ENCODE measurements at regions not wholly inside any gene's neighbourhood (a gene's known extent, or its start where the extent isn't known, plus 50 kb on each side); places are given as distances from the start of the nearest gene placed in this dataset.

- H3K27me3 ChIP-seq (ENCODE audit: control insufficient read depth in 2 of 2, insufficient read depth in 2 of 2, low read length in 2 of 2): no peaks in the 10 kb centered on the region
- H3K27ac ChIP-seq (ENCODE audit: low read depth in 2 of 2, low read length in 2 of 2): no peak overlapping the region
- H3K9me3 ChIP-seq (ENCODE audit: control insufficient read depth in 2 of 2, low read length in 2 of 2): no peaks in the 10 kb centered on the region
- H3K4me3 ChIP-seq (ENCODE audit: low read length in 2 of 2): no peak overlapping the region
- no peak overlapping the region for H3K9ac ChIP-seq (ENCODE audit: low read depth in 1 of 2, low read length in 2 of 2)
- H3K4me1 ChIP-seq (ENCODE audit: control insufficient read depth in 2 of 2, insufficient read depth in 2 of 2, low read length in 2 of 2): no peaks in the 10 kb centered on the region
- H3K36me3 ChIP-seq (ENCODE audit: control insufficient read depth in 2 of 2, insufficient read depth in 2 of 2, low read length in 2 of 2): no peaks in the 10 kb centered on the region
These were observed 53.4 kb downstream of the RGS2 start for GRCh38 chr1:192862271-192862670.

GRCh38 chr1:192866241-192866868, 57.5 kb downstream of the RGS2 start:
- Histone ChIP-seq H3K9ac (ENCODE audit: low read depth in 1 of 2, low read length in 2 of 2) (no peak overlapping the region), H3K27me3 (ENCODE audit: control insufficient read depth in 2 of 2, insufficient read depth in 2 of 2, low read length in 2 of 2) (no peaks in the 10 kb centered on the region), H3K9me3 (ENCODE audit: control insufficient read depth in 2 of 2, low read length in 2 of 2) (no peaks in the 10 kb centered on the region), H3K4me3 (ENCODE audit: low read length in 2 of 2) (no peak overlapping the region), H3K4me1 (ENCODE audit: control insufficient read depth in 2 of 2, insufficient read depth in 2 of 2, low read length in 2 of 2) (no peaks in the 10 kb centered on the region), H3K36me3 (ENCODE audit: control insufficient read depth in 2 of 2, insufficient read depth in 2 of 2, low read length in 2 of 2) (no peaks in the 10 kb centered on the region), H3K27ac (ENCODE audit: low read depth in 2 of 2, low read length in 2 of 2) (no peak overlapping the region)

GRCh38 chr1:192867180-192867579, 58.3 kb downstream of the RGS2 start:
- H3K27me3 ChIP-seq (ENCODE audit: control insufficient read depth in 2 of 2, insufficient read depth in 2 of 2, low read length in 2 of 2): no peaks in the 10 kb centered on the region
- no peak overlapping the region for H3K27ac ChIP-seq (ENCODE audit: low read depth in 2 of 2, low read length in 2 of 2)
- H3K4me3 ChIP-seq (ENCODE audit: low read length in 2 of 2): no peak overlapping the region
- H3K9ac ChIP-seq (ENCODE audit: low read depth in 1 of 2, low read length in 2 of 2): no peak overlapping the region
- no peaks in the 10 kb centered on the region for H3K9me3 ChIP-seq (ENCODE audit: control insufficient read depth in 2 of 2, low read length in 2 of 2)
- H3K4me1 ChIP-seq (ENCODE audit: control insufficient read depth in 2 of 2, insufficient read depth in 2 of 2, low read length in 2 of 2): no peaks in the 10 kb centered on the region
- no peaks in the 10 kb centered on the region for H3K36me3 ChIP-seq (ENCODE audit: control insufficient read depth in 2 of 2, insufficient read depth in 2 of 2, low read length in 2 of 2)

- H3K4me3 ChIP-seq (ENCODE audit: low read length in 2 of 2): no peak overlapping the region
- H3K27ac ChIP-seq (ENCODE audit: low read depth in 2 of 2, low read length in 2 of 2): no peak overlapping the region
- H3K9ac ChIP-seq (ENCODE audit: low read depth in 1 of 2, low read length in 2 of 2): no peak overlapping the region
- H3K27me3 ChIP-seq (ENCODE audit: control insufficient read depth in 2 of 2, insufficient read depth in 2 of 2, low read length in 2 of 2): no peaks in the 10 kb centered on the region
- no peaks in the 10 kb centered on the region for H3K4me1 ChIP-seq (ENCODE audit: control insufficient read depth in 2 of 2, insufficient read depth in 2 of 2, low read length in 2 of 2)
- H3K36me3 ChIP-seq (ENCODE audit: control insufficient read depth in 2 of 2, insufficient read depth in 2 of 2, low read length in 2 of 2): no peaks in the 10 kb centered on the region
- H3K9me3 ChIP-seq (ENCODE audit: control insufficient read depth in 2 of 2, low read length in 2 of 2): no peaks in the 10 kb centered on the region
These were observed 60.6 kb downstream of the RGS2 start for GRCh38 chr1:192869308-192869940.

GRCh38 chr1:192872010-192872409, 63.2 kb downstream of the RGS2 start:
- Histone ChIP-seq H3K4me1 (ENCODE audit: control insufficient read depth in 2 of 2, insufficient read depth in 2 of 2, low read length in 2 of 2) (no peaks in the 10 kb centered on the region), H3K9ac (ENCODE audit: low read depth in 1 of 2, low read length in 2 of 2) (no peak overlapping the region), H3K4me3 (ENCODE audit: low read length in 2 of 2) (no peak overlapping the region), H3K36me3 (ENCODE audit: control insufficient read depth in 2 of 2, insufficient read depth in 2 of 2, low read length in 2 of 2) (no peaks in the 10 kb centered on the region), H3K27ac (ENCODE audit: low read depth in 2 of 2, low read length in 2 of 2) (no peak overlapping the region), H3K27me3 (ENCODE audit: control insufficient read depth in 2 of 2, insufficient read depth in 2 of 2, low read length in 2 of 2) (no peaks in the 10 kb centered on the region), H3K9me3 (ENCODE audit: control insufficient read depth in 2 of 2, low read length in 2 of 2) (no peaks in the 10 kb centered on the region)

- no peak overlapping the region for H3K27ac ChIP-seq (ENCODE audit: low read depth in 2 of 2, low read length in 2 of 2)
- no peak overlapping the region for H3K4me3 ChIP-seq (ENCODE audit: low read length in 2 of 2)
- H3K36me3 ChIP-seq (ENCODE audit: control insufficient read depth in 2 of 2, insufficient read depth in 2 of 2, low read length in 2 of 2): no peaks in the 10 kb centered on the region
- H3K4me1 ChIP-seq (ENCODE audit: control insufficient read depth in 2 of 2, insufficient read depth in 2 of 2, low read length in 2 of 2): peaks cover 0 to 2% of the 10 kb centered on the region in 2 donors
- no peaks in the 10 kb centered on the region for H3K27me3 ChIP-seq (ENCODE audit: control insufficient read depth in 2 of 2, insufficient read depth in 2 of 2, low read length in 2 of 2)
- no peaks in the 10 kb centered on the region for H3K9me3 ChIP-seq (ENCODE audit: control insufficient read depth in 2 of 2, low read length in 2 of 2)
- no peak overlapping the region for H3K9ac ChIP-seq (ENCODE audit: low read depth in 1 of 2, low read length in 2 of 2)
These were observed 65.0 kb downstream of the RGS2 start for GRCh38 chr1:192873836-192874235.

GRCh38 chr1:192876633-192877032, 67.8 kb downstream of the RGS2 start:
- Histone ChIP-seq H3K9me3 (ENCODE audit: control insufficient read depth in 2 of 2, low read length in 2 of 2) (no peaks in the 10 kb centered on the region), H3K36me3 (ENCODE audit: control insufficient read depth in 2 of 2, insufficient read depth in 2 of 2, low read length in 2 of 2) (no peaks in the 10 kb centered on the region), H3K4me1 (ENCODE audit: control insufficient read depth in 2 of 2, insufficient read depth in 2 of 2, low read length in 2 of 2) (peaks cover 0 to 2% of the 10 kb centered on the region in 2 donors), H3K9ac (ENCODE audit: low read depth in 1 of 2, low read length in 2 of 2) (no peak overlapping the region), H3K27ac (ENCODE audit: low read depth in 2 of 2, low read length in 2 of 2) (no peak overlapping the region), H3K27me3 (ENCODE audit: control insufficient read depth in 2 of 2, insufficient read depth in 2 of 2, low read length in 2 of 2) (no peaks in the 10 kb centered on the region), H3K4me3 (ENCODE audit: low read length in 2 of 2) (no peak overlapping the region)

- no peaks in the 10 kb centered on the region for H3K9me3 ChIP-seq (ENCODE audit: control insufficient read depth in 2 of 2, low read length in 2 of 2)
- no peaks in the 10 kb centered on the region for H3K27me3 ChIP-seq (ENCODE audit: control insufficient read depth in 2 of 2, insufficient read depth in 2 of 2, low read length in 2 of 2)
- H3K9ac ChIP-seq (ENCODE audit: low read depth in 1 of 2, low read length in 2 of 2): no peak overlapping the region
- H3K4me1 ChIP-seq (ENCODE audit: control insufficient read depth in 2 of 2, insufficient read depth in 2 of 2, low read length in 2 of 2): peaks cover 0 to 2% of the 10 kb centered on the region in 2 donors
- no peaks in the 10 kb centered on the region for H3K36me3 ChIP-seq (ENCODE audit: control insufficient read depth in 2 of 2, insufficient read depth in 2 of 2, low read length in 2 of 2)
- no peak overlapping the region for H3K27ac ChIP-seq (ENCODE audit: low read depth in 2 of 2, low read length in 2 of 2)
- H3K4me3 ChIP-seq (ENCODE audit: low read length in 2 of 2): no peak overlapping the region
These were observed 68.5 kb downstream of the RGS2 start for GRCh38 chr1:192877283-192877886.

- H3K27ac ChIP-seq (ENCODE audit: low read depth in 2 of 2, low read length in 2 of 2): no peak overlapping the region
- H3K9ac ChIP-seq (ENCODE audit: low read depth in 1 of 2, low read length in 2 of 2): no peak overlapping the region
- no peaks in the 10 kb centered on the region for H3K27me3 ChIP-seq (ENCODE audit: control insufficient read depth in 2 of 2, insufficient read depth in 2 of 2, low read length in 2 of 2)
- H3K4me3 ChIP-seq (ENCODE audit: low read length in 2 of 2): no peak overlapping the region
- peaks cover 0 to 2% of the 10 kb centered on the region in 2 donors for H3K4me1 ChIP-seq (ENCODE audit: control insufficient read depth in 2 of 2, insufficient read depth in 2 of 2, low read length in 2 of 2)
- no peaks in the 10 kb centered on the region for H3K36me3 ChIP-seq (ENCODE audit: control insufficient read depth in 2 of 2, insufficient read depth in 2 of 2, low read length in 2 of 2)
- H3K9me3 ChIP-seq (ENCODE audit: control insufficient read depth in 2 of 2, low read length in 2 of 2): no peaks in the 10 kb centered on the region
These were observed 69.4 kb downstream of the RGS2 start for GRCh38 chr1:192878249-192878648.

GRCh38 chr1:192879406-192879805, 70.6 kb downstream of the RGS2 start:
- Histone ChIP-seq H3K4me1 (ENCODE audit: control insufficient read depth in 2 of 2, insufficient read depth in 2 of 2, low read length in 2 of 2) (peaks cover 0 to 2% of the 10 kb centered on the region in 2 donors), H3K27me3 (ENCODE audit: control insufficient read depth in 2 of 2, insufficient read depth in 2 of 2, low read length in 2 of 2) (no peaks in the 10 kb centered on the region), H3K9me3 (ENCODE audit: control insufficient read depth in 2 of 2, low read length in 2 of 2) (no peaks in the 10 kb centered on the region), H3K36me3 (ENCODE audit: control insufficient read depth in 2 of 2, insufficient read depth in 2 of 2, low read length in 2 of 2) (no peaks in the 10 kb centered on the region), H3K27ac (ENCODE audit: low read depth in 2 of 2, low read length in 2 of 2) (no peak overlapping the region), H3K9ac (ENCODE audit: low read depth in 1 of 2, low read length in 2 of 2) (no peak overlapping the region), H3K4me3 (ENCODE audit: low read length in 2 of 2) (no peak overlapping the region)
